GM19099 (cell line): ENCODE measurements at regions not wholly inside any gene's neighbourhood (a gene's known extent, or its start where the extent isn't known, plus 50 kb on each side); places are given as distances from the start of the nearest gene placed in this dataset.

Source experiments
- POLR2A ChIP-seq: IDR thresholded peaks from 3 replicates; pipeline ENCODE4 v1.6.1; 2011; ENCODE audit warnings: low read depth; ENCODE audit not compliant: insufficient read length; ENCODE audit errors: extremely low read depth

- TF ChIP-seq POLR2A = no peak
Measured at GRCh38 chr19:27657271-27658051, 1555.5 kb downstream of the UQCRFS1 start.

DNA sequence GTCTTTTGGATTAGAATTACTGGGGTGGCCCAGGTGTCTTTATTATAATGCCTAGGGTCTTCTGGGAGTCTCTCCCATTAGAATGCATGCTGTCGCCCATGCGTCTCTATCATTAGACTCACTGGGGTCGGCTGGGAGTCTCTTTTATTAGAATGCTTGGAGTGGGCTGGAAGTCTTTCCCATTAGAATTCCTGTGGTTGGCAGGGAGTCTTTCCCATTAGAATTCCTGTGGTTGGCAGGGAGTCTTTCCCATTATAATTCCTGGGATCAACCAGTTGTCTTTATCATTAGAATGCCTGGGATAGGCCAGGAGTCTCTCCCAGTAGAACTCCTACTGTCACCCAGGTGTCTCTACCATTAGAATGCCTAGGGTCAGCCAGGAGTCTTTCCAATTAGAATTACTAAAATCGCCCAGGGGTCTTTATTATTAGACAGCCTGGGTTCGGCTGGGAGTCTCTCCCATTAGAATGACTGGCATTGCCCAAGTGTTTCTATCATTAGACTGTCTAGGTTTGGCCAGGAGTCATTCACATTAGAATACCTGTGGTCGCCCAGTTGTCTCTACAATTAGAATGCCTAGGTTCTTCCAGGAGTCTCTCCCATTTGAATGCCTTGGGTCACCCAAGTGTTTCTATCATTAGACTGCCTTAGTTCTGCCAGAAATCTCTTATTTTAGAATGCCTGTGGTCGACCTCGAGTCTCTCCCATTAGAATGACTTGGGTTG is 1558.5 kb downstream of the UQCRFS1 start:
- TF ChIP-seq POLR2A = no peak

- no peak for TF ChIP-seq POLR2A
Measured at GRCh38 chr19:27652796-27653195, 1560.2 kb downstream of the UQCRFS1 start.

- no peak for TF ChIP-seq POLR2A
Measured at GRCh38 chr19:27652281-27652680, 1560.7 kb downstream of the UQCRFS1 start.

- no peak for TF ChIP-seq POLR2A
Measured at GRCh38 chr19:27647423-27647822, 1565.5 kb downstream of the UQCRFS1 start.

- TF ChIP-seq POLR2A = no peak
Measured at GRCh38 chr19:27635401-27635800, 1577.5 kb downstream of the UQCRFS1 start.

DNA sequence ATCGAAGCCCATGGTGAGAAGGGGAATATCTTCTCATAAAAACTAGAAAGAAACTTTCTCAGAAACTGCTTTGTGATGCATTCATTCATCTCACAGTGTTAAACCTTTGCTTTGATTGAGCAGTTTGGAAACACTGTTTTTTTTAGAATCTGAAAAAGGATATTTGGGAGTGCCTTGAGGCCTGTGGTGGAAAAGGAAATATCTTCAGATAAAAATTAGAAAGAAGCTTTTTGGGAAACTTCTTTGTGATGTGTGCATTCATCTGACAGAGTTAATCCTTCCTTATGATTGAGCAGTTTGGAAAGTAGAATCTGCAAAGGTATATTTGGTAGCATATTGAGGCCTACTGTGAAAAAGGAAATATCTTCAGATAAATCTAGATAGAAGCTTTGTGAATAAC is 1594.9 kb downstream of the UQCRFS1 start:
- TF ChIP-seq POLR2A = no peak

GRCh38 chr19:27580906-27581305 is 1632.0 kb downstream of the UQCRFS1 start:
- TF ChIP-seq POLR2A = no peak
